ENCODE measurements at regions not wholly inside any gene's neighbourhood (a gene's known extent, or its start where the extent isn't known, plus 50 kb on each side); places are given as distances from the start of the nearest gene placed in this dataset.

DNA sequence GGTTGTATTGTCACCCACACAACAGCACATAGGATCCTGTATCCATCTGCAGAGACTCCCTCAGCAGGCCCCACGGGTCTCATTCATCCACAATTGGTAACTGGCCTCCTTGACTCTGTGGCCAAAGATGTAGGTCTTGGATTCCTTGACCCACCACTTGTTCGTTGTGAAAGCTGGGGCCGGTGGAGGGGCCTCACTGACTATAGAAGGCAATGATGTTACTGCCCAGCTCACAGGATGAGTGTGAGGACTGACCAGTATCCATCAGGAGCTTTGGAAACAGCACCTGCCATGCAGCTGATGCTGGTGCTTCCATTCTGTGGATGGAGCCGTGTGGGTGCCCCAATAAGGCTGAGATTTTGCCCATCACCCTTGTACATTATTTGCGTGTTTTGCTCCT lies 615.7 kb downstream of the BRD1 start:
- no peaks in the 10 kb centered on the region for H3K27me3 ChIP-seq (replicated peaks; ENCODE audit: control insufficient read depth, insufficient read depth, low read length)
- no peak for DNase-seq (ENCODE audit: extremely low read depth, insufficient read length)
- H3K36me3 ChIP-seq (ENCODE audit: control insufficient read depth, insufficient read depth, low read length) = no peaks in the 10 kb centered on the region
- TF ChIP-seq CTCF (IDR thresholded peaks at IDR 0.05; ENCODE audit: insufficient read depth, low read length, poor library complexity, severe bottlenecking) = no peak
- no peak overlapping the region for H3K4me3 ChIP-seq (replicated peaks; ENCODE audit: low read depth, low read length)

GRCh38 chr22:49211176-49211575 lies 616.5 kb downstream of the BRD1 start:
- TF ChIP-seq CTCF (IDR thresholded peaks at IDR 0.05; ENCODE audit: insufficient read depth, low read length, poor library complexity, severe bottlenecking) = no peak
- H3K36me3 ChIP-seq (ENCODE audit: control insufficient read depth, insufficient read depth, low read length) = no peaks in the 10 kb centered on the region
- H3K27me3 ChIP-seq (replicated peaks; ENCODE audit: control insufficient read depth, insufficient read depth, low read length) = no peaks in the 10 kb centered on the region
- DNase-seq (ENCODE audit: extremely low read depth, insufficient read length) = no peak
- no peak overlapping the region for H3K4me3 ChIP-seq (replicated peaks; ENCODE audit: low read depth, low read length)

GRCh38 chr22:49210606-49211005 lies 617.1 kb downstream of the BRD1 start:
- no peak for TF ChIP-seq CTCF (IDR thresholded peaks at IDR 0.05; ENCODE audit: insufficient read depth, low read length, poor library complexity, severe bottlenecking)
- Histone ChIP-seq H3K36me3 (ENCODE audit: control insufficient read depth, insufficient read depth, low read length) (no peaks in the 10 kb centered on the region), H3K4me3 (replicated peaks; ENCODE audit: low read depth, low read length) (no peak overlapping the region), H3K27me3 (replicated peaks; ENCODE audit: control insufficient read depth, insufficient read depth, low read length) (no peaks in the 10 kb centered on the region)
- DNase-seq (ENCODE audit: extremely low read depth, insufficient read length) = no peak

DNA sequence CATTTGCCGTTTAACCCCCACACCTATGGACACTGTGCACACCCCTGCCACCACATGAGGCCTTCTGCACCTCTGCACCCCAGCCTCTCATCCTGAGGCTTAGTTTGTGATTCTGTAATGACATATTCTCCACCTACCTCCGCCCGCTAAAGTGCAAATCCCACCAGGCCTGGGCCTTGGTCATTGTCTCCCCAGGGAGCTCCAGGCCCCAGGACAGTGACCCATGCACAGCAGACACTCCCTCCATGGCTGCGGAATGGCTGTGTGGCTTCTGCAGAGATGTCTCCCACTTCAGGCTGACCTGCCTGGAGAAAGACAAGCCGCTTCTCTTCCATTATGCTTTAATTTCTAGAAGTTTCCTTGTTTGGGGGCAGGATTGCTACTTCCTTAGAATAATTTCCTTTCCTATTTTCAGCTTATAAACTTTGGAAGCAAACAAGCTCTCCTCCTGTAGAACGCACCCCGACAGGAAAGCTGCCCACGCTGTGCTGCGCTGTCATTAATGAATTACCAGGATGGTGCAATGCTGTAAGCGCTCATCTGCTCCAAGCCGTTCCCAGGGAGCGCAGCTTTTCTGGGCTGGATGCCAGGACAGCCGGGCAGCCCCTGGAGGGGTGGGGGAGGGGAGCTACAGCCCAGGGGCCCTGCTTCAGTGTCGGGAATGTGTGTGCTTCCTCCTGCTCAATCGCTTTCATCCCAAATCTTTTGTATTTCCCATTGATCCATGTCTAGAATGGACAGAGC lies 618.0 kb downstream of the BRD1 start:
- Histone ChIP-seq H3K27me3 (replicated peaks; ENCODE audit: control insufficient read depth, insufficient read depth, low read length) (no peaks in the 10 kb centered on the region), H3K36me3 (ENCODE audit: control insufficient read depth, insufficient read depth, low read length) (no peaks in the 10 kb centered on the region), H3K4me3 (replicated peaks; ENCODE audit: low read depth, low read length) (no peak overlapping the region)
- DNase-seq (ENCODE audit: extremely low read depth, insufficient read length) = no peak
- TF ChIP-seq CTCF (IDR thresholded peaks at IDR 0.05; ENCODE audit: insufficient read depth, low read length, poor library complexity, severe bottlenecking) = no peak

DNA sequence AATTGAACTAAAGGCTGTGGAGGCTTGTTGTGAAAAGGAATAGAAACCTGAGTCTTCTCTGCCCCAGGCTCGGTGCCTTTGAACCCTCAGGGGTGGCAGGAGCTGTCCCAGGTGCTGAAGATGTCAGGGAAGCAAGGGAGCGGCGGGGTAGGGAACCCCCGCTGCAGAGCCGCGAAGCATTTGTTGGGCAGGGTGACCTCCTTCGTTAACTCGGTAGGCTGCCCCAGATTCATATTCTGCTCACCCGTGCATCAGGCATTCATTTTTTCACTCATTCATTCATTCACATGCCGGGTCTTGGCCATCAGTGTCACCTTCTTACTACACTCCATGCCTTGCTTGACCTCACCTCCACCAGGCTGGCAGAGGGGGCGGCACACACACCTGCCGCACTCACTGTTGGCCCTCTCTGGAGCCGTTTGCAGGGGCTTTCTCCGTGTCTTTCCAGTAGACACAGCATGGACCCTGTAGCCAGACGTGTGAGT lies 618.9 kb downstream of the BRD1 start:
- H3K36me3 ChIP-seq (ENCODE audit: control insufficient read depth, insufficient read depth, low read length) = no peaks in the 10 kb centered on the region
- DNase-seq (ENCODE audit: extremely low read depth, insufficient read length) = no peak

More for the DNA sequence above, 618.9 kb downstream of the BRD1 start:
- TF ChIP-seq CTCF (IDR thresholded peaks at IDR 0.05; ENCODE audit: insufficient read depth, low read length, poor library complexity, severe bottlenecking) = no peak
- no peak overlapping the region for H3K4me3 ChIP-seq (replicated peaks; ENCODE audit: low read depth, low read length)
- no peaks in the 10 kb centered on the region for H3K27me3 ChIP-seq (replicated peaks; ENCODE audit: control insufficient read depth, insufficient read depth, low read length)
